Sigmoid colon (tissue), 6 donors: ENCODE measurements at regions not wholly inside any gene's neighbourhood (a gene's known extent, or its start where the extent isn't known, plus 50 kb on each side); places are given as distances from the start of the nearest gene placed in this dataset.

Experiments
- DNase-seq: peaks from one replicate; pipeline ENCODE4 v3.0.0-alpha.2; 2019
- H3K27ac ChIP-seq, 4 donors: fragments of 200-600 bp; sonication (generic); one replicate each; pipeline ENCODE4 v1.5.1; 2016 to 2019; ENCODE audit warnings: mild to moderate bottlenecking in 1 of 4
- H3K27me3 ChIP-seq, 3 donors: fragments of 200-600 bp; sonication (generic); one replicate each; pipeline ENCODE4 v1.5.1; 2019; ENCODE audit warnings: mild to moderate bottlenecking in 1 of 3
- H3K36me3 ChIP-seq, 4 donors: fragments of 200-600 bp; sonication (generic); one replicate each; pipeline ENCODE4 v1.5.1; 2016 to 2019
- H3K4me1 ChIP-seq, 4 donors: fragments of 200-600 bp; sonication (generic); one replicate each; pipeline ENCODE4 v1.5.1; 2017 to 2019
- H3K4me3 ChIP-seq, 4 donors: fragments of 200-600 bp; sonication (generic); one replicate each; pipeline ENCODE4 v1.5.1; 2017 to 2019; ENCODE audit warnings: mild to moderate bottlenecking in 2 of 4, moderate library complexity in 1 of 4
- H3K9me3 ChIP-seq, 4 donors: fragments of 200-600 bp in 3 of 4; sonication (generic) in 3 of 4; one replicate each; pipeline versions ENCODE4 v1.5.1 to v1.6.1; 2013 to 2019
- EP300 ChIP-seq, 4 donors: sonication (generic); formaldehyde crosslinking; IDR thresholded peaks; one replicate each; pipeline ENCODE4 v1.6.1; 2017; ENCODE audit warnings: antibody characterized with exemption in 4 of 4
- POLR2A ChIP-seq, 2 donors: fragments of 450-650 bp; IDR thresholded peaks; one replicate each; pipeline ENCODE4 v1.6.1; 2016; ENCODE audit warnings: antibody characterized with exemption in 2 of 2, mild to moderate bottlenecking in 2 of 2, moderate library complexity in 2 of 2
- POLR2AphosphoS5 ChIP-seq, 4 donors: sonication (generic); formaldehyde crosslinking; IDR thresholded peaks; one replicate each; pipeline ENCODE4 v1.6.1; 2017; ENCODE audit warnings: antibody characterized with exemption in 4 of 4
- WGBS, 2 donors: extraction: QIAGEN DNeasy Blood & Tissue Kit; methylation state at CpG; one replicate each; pipeline ENCODE4 v1.1.7; 2013; 5-methylcytosine and 5-hydroxymethylcytosine counted together
- intact Hi-C: fragments of 100-400 bp; cut with DNase I; formaldehyde crosslinking; loops from one replicate; pipeline ENCODE4 v1.15.1; 2023
- TF ChIP-seq, protein P1 (sequence below), 4 experiments: fragments of 450-650 bp in 3 of 4; fragments of 200-600 bp in 1 of 4; IDR thresholded peaks; one replicate each; pipeline ENCODE4 v1.5.1; 2016 to 2019; ENCODE audit warnings: antibody characterized with exemption in 4 of 4, mild to moderate bottlenecking in 3 of 4, moderate library complexity in 2 of 4
- donor health status: healthy with polysubstance abuse.
- donor health status: healthy.

DNA sequence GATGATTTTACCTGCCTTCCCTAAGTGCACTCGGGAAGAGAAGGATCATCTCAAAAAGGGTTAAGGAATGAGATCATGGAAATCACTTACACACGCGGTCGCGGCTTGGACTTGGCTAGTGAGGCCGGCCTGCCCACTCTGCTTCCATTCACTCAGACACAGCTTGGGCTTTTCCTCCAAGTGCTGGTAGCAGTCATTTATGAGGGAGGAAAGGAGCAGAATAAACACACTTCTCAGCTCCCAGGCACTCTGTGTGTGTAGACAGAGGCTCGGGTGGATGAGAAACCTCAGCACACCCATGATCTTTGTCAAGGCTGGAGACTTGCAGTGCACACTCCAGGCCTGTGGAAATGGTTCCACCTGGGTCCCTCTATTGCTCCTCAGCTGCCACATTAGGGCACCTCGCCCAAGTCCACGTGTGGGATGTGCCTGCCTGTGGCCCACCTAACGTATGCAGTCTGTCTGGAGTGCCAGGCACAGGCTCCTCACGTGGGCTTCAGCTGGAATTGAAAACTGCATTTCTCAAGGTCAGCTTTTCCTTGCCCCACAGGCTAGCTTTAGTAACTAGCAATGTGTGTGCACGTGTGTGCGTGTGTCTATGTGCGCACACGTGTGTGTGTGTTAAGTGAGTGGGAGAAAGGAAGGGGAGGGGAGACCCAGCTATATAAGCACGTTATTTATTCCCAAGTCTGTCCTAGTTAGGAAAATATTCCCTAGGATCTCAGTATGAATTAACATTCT lies 288.4 kb downstream of the SOX11 start:
- DNase-seq = no peak
- WGBS, 2 donors = 57 to 66% methylated on average over 16 of the region's 16 CpGs
- peaks cover 0 to 28% (median 0%) of the 10 kb centered on the region in 3 donors for H3K27me3 ChIP-seq
- H3K27ac ChIP-seq = no peak overlapping the region
- no peaks in the 10 kb centered on the region for H3K36me3 ChIP-seq
- H3K4me1 ChIP-seq = peaks cover 0 to 17% (median 8%) of the 10 kb centered on the region in 4 donors
- intact Hi-C loops = no loop called here
- no peak for TF ChIP-seq EP300 (IDR thresholded peaks at IDR 0.05)
- no peak overlapping the region for H3K4me3 ChIP-seq
- H3K9me3 ChIP-seq = no peaks in the 10 kb centered on the region

DNA sequence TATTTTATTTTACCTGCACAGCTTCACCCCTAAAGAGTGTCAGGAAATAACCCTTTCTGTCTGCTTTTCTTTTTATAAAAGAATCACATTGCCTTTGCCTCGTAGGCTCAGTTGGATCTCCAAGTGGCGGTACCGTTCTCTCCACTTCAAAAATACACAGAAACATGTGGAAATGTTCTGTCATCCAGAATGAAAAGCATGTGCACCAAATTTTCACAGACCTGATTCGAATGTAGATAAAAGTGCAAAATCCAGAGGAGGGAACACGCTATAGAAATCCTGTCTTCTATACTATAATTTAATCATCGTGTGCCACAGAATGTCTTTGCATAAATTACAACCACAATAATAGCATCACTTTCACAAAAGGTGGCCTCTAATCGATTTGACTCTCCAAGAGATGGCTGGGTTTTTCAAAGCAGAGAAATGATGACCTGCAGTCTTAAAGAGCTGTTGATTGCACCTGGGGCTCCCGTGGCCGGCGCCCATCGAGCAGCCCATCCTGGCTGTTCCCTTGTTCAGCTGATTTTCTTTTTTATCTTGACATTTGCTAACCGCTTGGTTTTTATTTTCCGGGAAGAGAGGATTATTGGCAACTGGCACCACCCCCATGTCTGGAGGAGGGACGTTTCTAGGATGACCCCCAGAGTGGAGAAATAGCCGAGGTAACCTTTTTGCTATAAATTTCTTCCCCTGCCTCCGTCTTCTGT lies 290.2 kb downstream of the SOX11 start:
- Histone ChIP-seq H3K4me1 (peaks cover 0 to 17% (median 8%) of the 10 kb centered on the region in 4 donors), H3K27me3 (peaks cover 0 to 28% (median 0%) of the 10 kb centered on the region in 3 donors), H3K27ac (no peak overlapping the region), H3K4me3 (no peak overlapping the region), H3K9me3 (no peaks in the 10 kb centered on the region), H3K36me3 (no peaks in the 10 kb centered on the region)
- intact Hi-C loops = no loop called here
- 78 to 82% methylated on average over 16 of the region's 16 CpGs for WGBS, 2 donors
- DNase-seq = no peak
- no peak for TF ChIP-seq EP300 (IDR thresholded peaks at IDR 0.05)

DNA sequence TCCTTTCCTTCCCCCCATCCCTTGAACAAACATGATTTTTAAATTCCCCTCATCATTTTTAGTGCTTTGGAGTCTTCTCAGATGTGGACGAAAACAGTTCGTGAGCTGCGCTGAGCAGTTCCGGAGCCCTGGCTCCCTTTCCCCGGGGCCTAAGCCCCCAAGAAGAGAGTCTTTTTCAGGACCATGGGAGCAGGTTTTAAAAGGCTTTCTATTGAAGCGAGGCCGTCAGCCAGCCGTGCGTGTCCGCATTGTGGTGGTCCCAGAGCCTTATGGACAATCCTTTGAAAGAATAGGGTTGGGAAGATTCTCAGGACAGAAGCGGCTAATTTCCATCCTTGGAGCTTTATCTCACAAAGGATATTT lies 290.7 kb downstream of the SOX11 start:
- no peaks in the 10 kb centered on the region for H3K36me3 ChIP-seq
- no peaks in the 10 kb centered on the region for H3K9me3 ChIP-seq
- intact Hi-C loops = no loop called here
- H3K4me3 ChIP-seq = no peak overlapping the region
- peaks cover 0 to 17% (median 8%) of the 10 kb centered on the region in 4 donors for H3K4me1 ChIP-seq
- no peak overlapping the region for H3K27ac ChIP-seq
- TF ChIP-seq POLR2A (IDR thresholded peaks at IDR 0.05) = no peak
- TF ChIP-seq EP300 (IDR thresholded peaks at IDR 0.05) = no peak
- TF ChIP-seq POLR2AphosphoS5 (IDR thresholded peaks at IDR 0.05) = no peak
- TF ChIP-seq, protein P1, sequence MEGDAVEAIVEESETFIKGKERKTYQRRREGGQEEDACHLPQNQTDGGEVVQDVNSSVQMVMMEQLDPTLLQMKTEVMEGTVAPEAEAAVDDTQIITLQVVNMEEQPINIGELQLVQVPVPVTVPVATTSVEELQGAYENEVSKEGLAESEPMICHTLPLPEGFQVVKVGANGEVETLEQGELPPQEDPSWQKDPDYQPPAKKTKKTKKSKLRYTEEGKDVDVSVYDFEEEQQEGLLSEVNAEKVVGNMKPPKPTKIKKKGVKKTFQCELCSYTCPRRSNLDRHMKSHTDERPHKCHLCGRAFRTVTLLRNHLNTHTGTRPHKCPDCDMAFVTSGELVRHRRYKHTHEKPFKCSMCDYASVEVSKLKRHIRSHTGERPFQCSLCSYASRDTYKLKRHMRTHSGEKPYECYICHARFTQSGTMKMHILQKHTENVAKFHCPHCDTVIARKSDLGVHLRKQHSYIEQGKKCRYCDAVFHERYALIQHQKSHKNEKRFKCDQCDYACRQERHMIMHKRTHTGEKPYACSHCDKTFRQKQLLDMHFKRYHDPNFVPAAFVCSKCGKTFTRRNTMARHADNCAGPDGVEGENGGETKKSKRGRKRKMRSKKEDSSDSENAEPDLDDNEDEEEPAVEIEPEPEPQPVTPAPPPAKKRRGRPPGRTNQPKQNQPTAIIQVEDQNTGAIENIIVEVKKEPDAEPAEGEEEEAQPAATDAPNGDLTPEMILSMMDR (IDR thresholded peaks at IDR 0.05) = no peak
- 92 to 94% methylated on average over 11 of the region's 11 CpGs for WGBS, 2 donors
- peaks cover 0 to 28% (median 0%) of the 10 kb centered on the region in 3 donors for H3K27me3 ChIP-seq
- no peak for DNase-seq

DNA sequence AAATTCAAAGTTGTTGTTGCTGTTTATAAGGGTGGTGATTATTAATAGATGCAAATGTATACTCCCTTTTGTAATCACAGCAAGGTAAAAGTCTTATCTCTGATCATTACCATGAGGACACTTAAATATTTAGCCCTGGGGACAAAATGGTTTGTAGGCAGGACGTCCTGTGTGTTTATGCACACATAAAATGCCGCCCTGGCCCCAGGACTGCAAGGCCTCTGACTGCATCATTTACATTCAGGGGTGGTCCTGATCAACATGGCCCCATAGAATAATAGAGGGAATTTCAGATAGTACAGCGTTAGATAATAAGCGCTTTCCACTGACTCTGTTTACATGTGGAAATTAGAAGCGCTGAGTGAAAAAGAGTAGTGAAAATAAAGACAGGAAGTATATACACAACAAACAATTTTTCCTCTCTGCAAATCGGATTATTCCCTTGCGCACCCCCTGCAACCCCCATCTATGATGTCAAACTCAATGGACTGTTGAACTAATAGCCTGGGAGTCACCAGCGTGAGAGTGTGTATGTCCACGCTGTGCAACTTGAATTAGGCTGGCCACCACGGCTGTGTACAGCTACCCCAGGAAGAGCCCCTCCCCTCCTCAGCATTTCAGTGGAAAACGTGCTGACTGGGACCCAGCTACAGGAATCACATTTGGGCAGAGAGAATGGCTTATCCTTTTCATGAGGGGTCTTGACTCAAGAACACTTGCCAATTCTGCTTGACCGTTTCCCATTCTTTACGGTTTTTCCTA lies 291.5 kb downstream of the SOX11 start:
- no peak for TF ChIP-seq EP300 (IDR thresholded peaks at IDR 0.05)
- TF ChIP-seq POLR2A (IDR thresholded peaks at IDR 0.05) = no peak
- no peak for TF ChIP-seq POLR2AphosphoS5 (IDR thresholded peaks at IDR 0.05)
- TF ChIP-seq, protein P1 (IDR thresholded peaks at IDR 0.05) = no peak
- 84 to 87% methylated on average over 13 of the region's 13 CpGs for WGBS, 2 donors
- intact Hi-C loops = no loop called here
- peaks cover 0 to 17% (median 8%) of the 10 kb centered on the region in 4 donors for H3K4me1 ChIP-seq
- H3K27ac ChIP-seq = no peak overlapping the region
- H3K27me3 ChIP-seq = peaks cover 0 to 28% (median 0%) of the 10 kb centered on the region in 3 donors
- H3K4me3 ChIP-seq = no peak overlapping the region
- H3K9me3 ChIP-seq = no peaks in the 10 kb centered on the region
- no peaks in the 10 kb centered on the region for H3K36me3 ChIP-seq
- no peak for DNase-seq

DNA sequence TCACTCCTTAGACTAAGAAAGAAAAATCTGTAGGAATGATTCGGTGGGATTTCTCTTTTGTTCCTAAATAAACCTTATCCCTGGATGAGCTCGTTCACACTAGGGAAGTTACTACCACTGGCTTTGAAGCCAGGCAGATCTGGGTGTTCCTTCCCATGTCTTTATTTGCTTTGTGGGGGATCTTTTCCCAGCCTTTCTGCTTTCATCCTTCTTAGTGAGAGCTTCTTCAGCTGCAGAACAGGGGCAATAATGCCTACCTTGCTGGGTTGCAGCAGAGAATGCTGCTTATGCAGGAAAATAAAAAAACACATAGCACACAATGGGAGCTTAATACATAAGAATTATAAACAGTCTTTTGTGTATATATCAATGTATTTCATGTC lies 292.1 kb downstream of the SOX11 start:
- H3K27me3 ChIP-seq = peaks cover 0 to 28% (median 0%) of the 10 kb centered on the region in 3 donors
- H3K4me3 ChIP-seq = no peak overlapping the region
- no peaks in the 10 kb centered on the region for H3K9me3 ChIP-seq
- 54 to 71% methylated on average over 2 of the region's 2 CpGs for WGBS, 2 donors
- H3K4me1 ChIP-seq = peaks cover 0 to 17% (median 8%) of the 10 kb centered on the region in 4 donors
- intact Hi-C loops = no loop called here
- no peak for DNase-seq
- no peak for TF ChIP-seq POLR2AphosphoS5 (IDR thresholded peaks at IDR 0.05)
- H3K27ac ChIP-seq = no peak overlapping the region
- no peaks in the 10 kb centered on the region for H3K36me3 ChIP-seq

DNA sequence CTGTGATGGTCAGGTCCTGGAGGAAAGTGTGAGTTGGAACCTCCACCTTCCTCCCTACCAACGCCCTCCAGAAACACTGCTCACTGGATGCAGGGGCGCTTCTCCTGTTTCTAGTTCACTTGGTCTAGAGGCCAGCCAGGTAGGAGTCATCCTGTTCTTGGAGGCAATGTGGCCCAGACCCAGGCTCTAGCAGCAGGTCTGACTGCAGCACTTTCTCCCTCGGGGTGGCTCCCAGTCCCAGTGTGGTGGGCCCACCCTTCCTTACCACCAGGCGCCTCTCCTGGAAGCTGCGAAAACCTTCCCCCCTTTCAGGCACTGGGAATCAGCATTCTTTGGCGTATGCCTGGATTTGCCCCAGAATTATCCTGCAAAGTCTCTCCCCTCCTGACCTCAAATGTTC lies 292.8 kb downstream of the SOX11 start:
- Histone ChIP-seq H3K27me3 (peaks cover 0 to 28% (median 0%) of the 10 kb centered on the region in 3 donors), H3K36me3 (no peaks in the 10 kb centered on the region), H3K4me3 (no peak overlapping the region), H3K27ac (no peak overlapping the region), H3K4me1 (peaks cover 0 to 17% (median 8%) of the 10 kb centered on the region in 4 donors), H3K9me3 (no peaks in the 10 kb centered on the region)
- WGBS, 2 donors = 85 to 88% methylated on average over 6 of the region's 6 CpGs
- TF ChIP-seq POLR2AphosphoS5 (IDR thresholded peaks at IDR 0.05) = no peak
- TF ChIP-seq, protein P1 (IDR thresholded peaks at IDR 0.05) = no peak
- no peak for TF ChIP-seq EP300 (IDR thresholded peaks at IDR 0.05)
- TF ChIP-seq POLR2A (IDR thresholded peaks at IDR 0.05) = no peak
- intact Hi-C loops = no loop called here
- DNase-seq = no peak
